Activated T-cell treated with anti-CD3 and anti-CD28 coated beads, Interleukin-2, amount 50 U/mL, for 4 hours (primary cell): ENCODE measurements at regions not wholly inside any gene's neighbourhood (a gene's known extent, or its start where the extent isn't known, plus 50 kb on each side); places are given as distances from the start of the nearest gene placed in this dataset.

ENCODE experiments used
- ATAC-seq, 2 donors: fragments of 200-7000 bp; cut with Tn5 transposase; one replicate each; pipeline ENCODE4 v1.10.0; 2021
- DNase-seq: peaks from one replicate; pipeline ENCODE4 v3.0.0-alpha.2; 2020
- H3K27me3 Mint-ChIP-seq: one replicate; pipeline ENCODE4 v1.8.0; 2021; ENCODE audit warnings: low read depth, mixed read lengths
- H3K36me3 Mint-ChIP-seq: one replicate; pipeline ENCODE4 v1.8.0; 2022; ENCODE audit warnings: mixed read lengths; ENCODE audit not compliant: insufficient read depth
- H3K4me1 Mint-ChIP-seq: one replicate; pipeline ENCODE4 v1.8.0; 2021; ENCODE audit warnings: low read depth, mixed read lengths
- H3K4me3 Mint-ChIP-seq: one replicate; pipeline ENCODE4 v1.8.0; 2021; ENCODE audit warnings: mild to moderate bottlenecking, moderate library complexity, mixed read lengths
- H3K9me3 Mint-ChIP-seq: one replicate; pipeline ENCODE4 v1.8.0; 2021; ENCODE audit warnings: mixed read lengths

GRCh38 chr6:156617941-156618340, 159.2 kb upstream of the ARID1B start:
- peaks cover 4% of the 10 kb centered on the region for H3K9me3 Mint-ChIP-seq
- ATAC-seq, result no peak

GRCh38 chr6:156617376-156617775, 159.8 kb upstream of the ARID1B start:
- DNase-seq (no peak), ATAC-seq (no peak)
- Mint-ChIP-seq H3K4me3 (no peak overlapping the region), H3K4me1 (no peaks in the 10 kb centered on the region), H3K27me3 (peaks cover 1% of the 10 kb centered on the region), H3K9me3 (peaks cover 4% of the 10 kb centered on the region), H3K36me3 (no peaks in the 10 kb centered on the region)

More at GRCh38 chr6:156617941-156618340, 159.2 kb upstream of the ARID1B start:
- Mint-ChIP-seq H3K36me3 (no peaks in the 10 kb centered on the region), H3K27me3 (peaks cover 1% of the 10 kb centered on the region), H3K4me1 (no peaks in the 10 kb centered on the region), H3K4me3 (no peak overlapping the region)
- DNase-seq, result no peak

- Mint-ChIP-seq H3K36me3 (peaks cover 1% of the 10 kb centered on the region), H3K4me3 (no peak overlapping the region), H3K27me3 (peaks cover 1% of the 10 kb centered on the region), H3K4me1 (no peaks in the 10 kb centered on the region), H3K9me3 (peaks cover 11% of the 10 kb centered on the region)
- ATAC-seq, result no peak
- no peak for DNase-seq
These were observed 160.7 kb upstream of the ARID1B start for GRCh38 chr6:156616495-156616894.

- ATAC-seq (no peak), DNase-seq (no peak)
- Mint-ChIP-seq H3K9me3 (peaks cover 11% of the 10 kb centered on the region), H3K27me3 (peaks cover 1% of the 10 kb centered on the region), H3K36me3 (peaks cover 1% of the 10 kb centered on the region), H3K4me1 (no peaks in the 10 kb centered on the region), H3K4me3 (no peak overlapping the region)
These were observed 163.2 kb upstream of the ARID1B start for GRCh38 chr6:156613996-156614395.

- H3K4me1 Mint-ChIP-seq, result no peaks in the 10 kb centered on the region
- no peak for ATAC-seq
- peaks cover 6% of the 10 kb centered on the region for H3K27me3 Mint-ChIP-seq
- peaks cover 11% of the 10 kb centered on the region for H3K9me3 Mint-ChIP-seq
- H3K4me3 Mint-ChIP-seq, result no peak overlapping the region
- peaks cover 1% of the 10 kb centered on the region for H3K36me3 Mint-ChIP-seq
- DNase-seq, result no peak
These were observed 164.8 kb upstream of the ARID1B start for GRCh38 chr6:156612361-156612760.

GRCh38 chr6:156602066-156602385, 175.2 kb upstream of the ARID1B start:
- Mint-ChIP-seq H3K9me3 (peaks cover 4% of the 10 kb centered on the region), H3K36me3 (peaks cover 1% of the 10 kb centered on the region), H3K4me3 (no peak overlapping the region), H3K4me1 (no peaks in the 10 kb centered on the region), H3K27me3 (peaks cover 25% of the 10 kb centered on the region)
- no peak for ATAC-seq
- no peak for DNase-seq

GRCh38 chr6:156601152-156602065, 175.8 kb upstream of the ARID1B start:
- DNase-seq, result no peak
- Mint-ChIP-seq H3K4me3 (no peak overlapping the region), H3K4me1 (no peaks in the 10 kb centered on the region), H3K36me3 (peaks cover 1% of the 10 kb centered on the region), H3K9me3 (peaks cover 4% of the 10 kb centered on the region), H3K27me3 (peaks cover 24% of the 10 kb centered on the region)
- no peak for ATAC-seq

- peaks cover under 1% of the 10 kb centered on the region for H3K9me3 Mint-ChIP-seq
- H3K4me3 Mint-ChIP-seq, result no peak overlapping the region
- no peaks in the 10 kb centered on the region for H3K4me1 Mint-ChIP-seq
- DNase-seq (no peak), ATAC-seq (no peak)
- H3K36me3 Mint-ChIP-seq, result no peaks in the 10 kb centered on the region
- H3K27me3 Mint-ChIP-seq, result peaks cover 22% of the 10 kb centered on the region
These were observed 176.5 kb upstream of the ARID1B start for GRCh38 chr6:156600678-156601077.

GRCh38 chr6:156599978-156600590, 177.1 kb upstream of the ARID1B start:
- ATAC-seq, result no peak
- DNase-seq, result no peak
- no peak overlapping the region for H3K4me3 Mint-ChIP-seq
- H3K9me3 Mint-ChIP-seq, result no peaks in the 10 kb centered on the region
- H3K36me3 Mint-ChIP-seq, result no peaks in the 10 kb centered on the region
- H3K4me1 Mint-ChIP-seq, result no peaks in the 10 kb centered on the region
- H3K27me3 Mint-ChIP-seq, result peaks cover 19% of the 10 kb centered on the region

- Mint-ChIP-seq H3K4me1 (no peaks in the 10 kb centered on the region), H3K36me3 (no peaks in the 10 kb centered on the region), H3K9me3 (no peaks in the 10 kb centered on the region), H3K4me3 (no peak overlapping the region), H3K27me3 (peaks cover 21% of the 10 kb centered on the region)
- ATAC-seq (no peak), DNase-seq (no peak)
These were observed 177.8 kb upstream of the ARID1B start for GRCh38 chr6:156599366-156599765.

GRCh38 chr6:156598855-156599180, 178.4 kb upstream of the ARID1B start:
- H3K4me3 Mint-ChIP-seq, result no peak overlapping the region
- no peak for ATAC-seq
- no peaks in the 10 kb centered on the region for H3K36me3 Mint-ChIP-seq
- peaks cover 23% of the 10 kb centered on the region for H3K27me3 Mint-ChIP-seq
- DNase-seq, result no peak
- no peaks in the 10 kb centered on the region for H3K4me1 Mint-ChIP-seq
- no peaks in the 10 kb centered on the region for H3K9me3 Mint-ChIP-seq

- Mint-ChIP-seq H3K9me3 (no peaks in the 10 kb centered on the region), H3K36me3 (no peaks in the 10 kb centered on the region), H3K27me3 (peaks cover 22% of the 10 kb centered on the region), H3K4me3 (no peak overlapping the region), H3K4me1 (no peaks in the 10 kb centered on the region)
- ATAC-seq (no peak), DNase-seq (no peak)
These were observed 178.9 kb upstream of the ARID1B start for GRCh38 chr6:156598071-156598854.

- H3K36me3 Mint-ChIP-seq, result no peaks in the 10 kb centered on the region
- H3K9me3 Mint-ChIP-seq, result no peaks in the 10 kb centered on the region
- no peak for ATAC-seq
- no peak overlapping the region for H3K4me3 Mint-ChIP-seq
- no peaks in the 10 kb centered on the region for H3K4me1 Mint-ChIP-seq
- peaks cover 24% of the 10 kb centered on the region for H3K27me3 Mint-ChIP-seq
- DNase-seq, result no peak
These were observed 180.1 kb upstream of the ARID1B start for GRCh38 chr6:156597095-156597494.

- ATAC-seq (no peak), DNase-seq (no peak)
- H3K27me3 Mint-ChIP-seq, result peaks cover 17% of the 10 kb centered on the region
- H3K4me3 Mint-ChIP-seq, result no peak overlapping the region
- no peaks in the 10 kb centered on the region for H3K9me3 Mint-ChIP-seq
- no peaks in the 10 kb centered on the region for H3K36me3 Mint-ChIP-seq
- H3K4me1 Mint-ChIP-seq, result no peaks in the 10 kb centered on the region
These were observed 181.7 kb upstream of the ARID1B start for GRCh38 chr6:156595476-156595875.
